ENCODE measurements at regions not wholly inside any gene's neighbourhood (a gene's known extent, or its start where the extent isn't known, plus 50 kb on each side); places are given as distances from the start of the nearest gene placed in this dataset.

- no peak overlapping the region for H3K4me3 ChIP-seq (ENCODE audit: low read depth in 1 of 3, low read length in 3 of 3)
- H3K27ac ChIP-seq (ENCODE audit: low read depth in 1 of 2, low read length in 2 of 2), result no peak overlapping the region
- no peaks in the 10 kb centered on the region for H3K9me3 ChIP-seq (ENCODE audit: control insufficient read depth in 4 of 4, low read length in 3 of 4)
- no peaks in the 10 kb centered on the region for H3K4me1 ChIP-seq (ENCODE audit: control insufficient read depth in 4 of 4, insufficient read depth in 4 of 4, low read length in 3 of 4)
- no peak for DNase-seq (ENCODE audit: low spot score)
- TF ChIP-seq NR2F2 (IDR thresholded peaks at IDR 0.05) (no peak), RAD21 (IDR thresholded peaks at IDR 0.05) (no peak), JUND (IDR thresholded peaks at IDR 0.05) (no peak)
- H3K36me3 ChIP-seq (ENCODE audit: control insufficient read depth in 4 of 4, insufficient read depth in 3 of 4, low read depth in 1 of 4, low read length in 3 of 4), result no peaks in the 10 kb centered on the region
- WGBS, result 38% methylated on average over 1 of the region's 1 CpG
- no peaks in the 10 kb centered on the region for H3K27me3 ChIP-seq (ENCODE audit: control insufficient read depth in 4 of 4, insufficient read depth in 4 of 4, low read length in 3 of 4)
- no peak overlapping the region for H3K9ac ChIP-seq (ENCODE audit: low read depth in 1 of 2, low read length in 2 of 2)
These were observed 952.5 kb downstream of the CDH8 start for GRCh38 chr16:61083711-61084110.

GRCh38 chr16:61074324-61074723, 961.9 kb downstream of the CDH8 start:
- Histone ChIP-seq H3K9me3 (ENCODE audit: control insufficient read depth in 4 of 4, low read length in 3 of 4) (peaks cover 0 to 2% (median 0%) of the 10 kb centered on the region in 4 donors), H3K27ac (ENCODE audit: low read depth in 1 of 2, low read length in 2 of 2) (no peak overlapping the region), H3K4me1 (ENCODE audit: control insufficient read depth in 4 of 4, insufficient read depth in 4 of 4, low read length in 3 of 4) (no peaks in the 10 kb centered on the region), H3K4me3 (ENCODE audit: low read depth in 1 of 3, low read length in 3 of 3) (no peak overlapping the region), H3K27me3 (ENCODE audit: control insufficient read depth in 4 of 4, insufficient read depth in 4 of 4, low read length in 3 of 4) (no peaks in the 10 kb centered on the region), H3K36me3 (ENCODE audit: control insufficient read depth in 4 of 4, insufficient read depth in 3 of 4, low read depth in 1 of 4, low read length in 3 of 4) (no peaks in the 10 kb centered on the region), H3K9ac (ENCODE audit: low read depth in 1 of 2, low read length in 2 of 2) (no peak overlapping the region)
- WGBS, result 37% methylated on average over 2 of the region's 2 CpGs
- no peak for DNase-seq (ENCODE audit: low spot score)
- TF ChIP-seq HNF4A (conservative IDR thresholded peaks at IDR 0.05), result no peak
- no peak for TF ChIP-seq GABPA (IDR thresholded peaks at IDR 0.05 in 1 of 2, conservative IDR thresholded peaks at IDR 0.05 in 1 of 2)
- no peak for TF ChIP-seq TAF1 (conservative IDR thresholded peaks at IDR 0.05)
- TF ChIP-seq EGR1 (IDR thresholded peaks at IDR 0.05; ENCODE audit: low read depth in 2 of 2), result no peak
- TF ChIP-seq, protein P1, sequence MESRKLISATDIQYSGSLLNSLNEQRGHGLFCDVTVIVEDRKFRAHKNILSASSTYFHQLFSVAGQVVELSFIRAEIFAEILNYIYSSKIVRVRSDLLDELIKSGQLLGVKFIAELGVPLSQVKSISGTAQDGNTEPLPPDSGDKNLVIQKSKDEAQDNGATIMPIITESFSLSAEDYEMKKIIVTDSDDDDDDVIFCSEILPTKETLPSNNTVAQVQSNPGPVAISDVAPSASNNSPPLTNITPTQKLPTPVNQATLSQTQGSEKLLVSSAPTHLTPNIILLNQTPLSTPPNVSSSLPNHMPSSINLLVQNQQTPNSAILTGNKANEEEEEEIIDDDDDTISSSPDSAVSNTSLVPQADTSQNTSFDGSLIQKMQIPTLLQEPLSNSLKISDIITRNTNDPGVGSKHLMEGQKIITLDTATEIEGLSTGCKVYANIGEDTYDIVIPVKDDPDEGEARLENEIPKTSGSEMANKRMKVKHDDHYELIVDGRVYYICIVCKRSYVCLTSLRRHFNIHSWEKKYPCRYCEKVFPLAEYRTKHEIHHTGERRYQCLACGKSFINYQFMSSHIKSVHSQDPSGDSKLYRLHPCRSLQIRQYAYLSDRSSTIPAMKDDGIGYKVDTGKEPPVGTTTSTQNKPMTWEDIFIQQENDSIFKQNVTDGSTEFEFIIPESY (IDR thresholded peaks at IDR 0.05), result no peak
- no peak for TF ChIP-seq RAD21 (IDR thresholded peaks at IDR 0.05)

- no peak for DNase-seq (ENCODE audit: low spot score)
- no peak overlapping the region for H3K4me3 ChIP-seq (ENCODE audit: low read depth in 1 of 3, low read length in 3 of 3)
- WGBS, result 65% methylated on average over 1 of the region's 1 CpG
- no peaks in the 10 kb centered on the region for H3K9me3 ChIP-seq (ENCODE audit: control insufficient read depth in 4 of 4, low read length in 3 of 4)
- H3K36me3 ChIP-seq (ENCODE audit: control insufficient read depth in 4 of 4, insufficient read depth in 3 of 4, low read depth in 1 of 4, low read length in 3 of 4), result no peaks in the 10 kb centered on the region
- no peaks in the 10 kb centered on the region for H3K4me1 ChIP-seq (ENCODE audit: control insufficient read depth in 4 of 4, insufficient read depth in 4 of 4, low read length in 3 of 4)
- H3K27ac ChIP-seq (ENCODE audit: low read depth in 1 of 2, low read length in 2 of 2), result no peak overlapping the region
- TF ChIP-seq FOXA2 (IDR thresholded peaks at IDR 0.05) (no peak), CTCF (IDR thresholded peaks at IDR 0.05; ENCODE audit: low read depth, low read length, missing input control) (no peak), HNF4G (IDR thresholded peaks at IDR 0.05) (no peak), FOXA1 (IDR thresholded peaks at IDR 0.05) (no peak), EGR1 (IDR thresholded peaks at IDR 0.05; ENCODE audit: low read depth in 2 of 2) (no peak), SP1 (IDR thresholded peaks at IDR 0.05) (no peak), MAX (IDR thresholded peaks at IDR 0.05) (no peak), TAF1 (conservative IDR thresholded peaks at IDR 0.05) (no peak), YY1 (IDR thresholded peaks at IDR 0.05) (no peak), RXRA (IDR thresholded peaks at IDR 0.05) (no peak), NR2F2 (IDR thresholded peaks at IDR 0.05) (no peak)
- TF ChIP-seq, protein P2, sequence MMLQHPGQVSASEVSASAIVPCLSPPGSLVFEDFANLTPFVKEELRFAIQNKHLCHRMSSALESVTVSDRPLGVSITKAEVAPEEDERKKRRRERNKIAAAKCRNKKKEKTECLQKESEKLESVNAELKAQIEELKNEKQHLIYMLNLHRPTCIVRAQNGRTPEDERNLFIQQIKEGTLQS (IDR thresholded peaks at IDR 0.05), result no peak
- TF ChIP-seq, protein P1 (IDR thresholded peaks at IDR 0.05), result no peak
- H3K9ac ChIP-seq (ENCODE audit: low read depth in 1 of 2, low read length in 2 of 2), result no peak overlapping the region
- H3K27me3 ChIP-seq (ENCODE audit: control insufficient read depth in 4 of 4, insufficient read depth in 4 of 4, low read length in 3 of 4), result peaks cover 0 to 3% (median 0%) of the 10 kb centered on the region in 4 donors
These were observed 978.6 kb downstream of the CDH8 start for GRCh38 chr16:61057635-61058034.

All from liver (tissue), 8 donors.